ENCODE measurements at regions not wholly inside any gene's neighbourhood (a gene's known extent, or its start where the extent isn't known, plus 50 kb on each side); places are given as distances from the start of the nearest gene placed in this dataset.

- DNase-seq (ENCODE audit: low read depth, low spot score): peak; percentile 86
Observed at GRCh38 chr16:51666821-51667220, 515.8 kb upstream of the SALL1 start.

GRCh38 chr16:51666074-51666473 lies 515.0 kb upstream of the SALL1 start:
- DNase-seq (ENCODE audit: low read depth, low spot score): peak; percentile 59

- no peak for DNase-seq (ENCODE audit: low read depth, low spot score)
Observed at GRCh38 chr16:51665436-51665998, 514.4 kb upstream of the SALL1 start.

GRCh38 chr16:51658531-51658930 lies 507.5 kb upstream of the SALL1 start:
- no peak for DNase-seq (ENCODE audit: low read depth, low spot score)

GRCh38 chr16:51657848-51658247 lies 506.8 kb upstream of the SALL1 start:
- peak; percentile 42 for DNase-seq (ENCODE audit: low read depth, low spot score)

- DNase-seq (ENCODE audit: low read depth, low spot score): no peak
Observed at GRCh38 chr16:51655249-51655648, 504.2 kb upstream of the SALL1 start.

GRCh38 chr16:51651061-51651466 lies 500.0 kb upstream of the SALL1 start:
- DNase-seq (ENCODE audit: low read depth, low spot score): peak; percentile 62

- DNase-seq (ENCODE audit: low read depth, low spot score): no peak
Observed at GRCh38 chr16:51649631-51650030, 498.6 kb upstream of the SALL1 start.

GRCh38 chr16:51648526-51648925 lies 497.5 kb upstream of the SALL1 start:
- peak; percentile 61 for DNase-seq (ENCODE audit: low read depth, low spot score)

GRCh38 chr16:51641191-51641765 lies 490.2 kb upstream of the SALL1 start:
- peak; percentile 54 for DNase-seq (ENCODE audit: low read depth, low spot score)

GRCh38 chr16:51640196-51640595 lies 489.1 kb upstream of the SALL1 start:
- no peak for DNase-seq (ENCODE audit: low read depth, low spot score)

- DNase-seq (ENCODE audit: low read depth, low spot score): no peak
Observed at GRCh38 chr16:51638339-51639135, 487.5 kb upstream of the SALL1 start.

- DNase-seq (ENCODE audit: low read depth, low spot score): no peak
Observed at GRCh38 chr16:51637770-51638094, 486.7 kb upstream of the SALL1 start.

GRCh38 chr16:51636920-51637769 lies 486.1 kb upstream of the SALL1 start:
- DNase-seq (ENCODE audit: low read depth, low spot score): no peak

GRCh38 chr16:51635181-51635580 lies 484.1 kb upstream of the SALL1 start:
- no peak for DNase-seq (ENCODE audit: low read depth, low spot score)

- DNase-seq (ENCODE audit: low read depth, low spot score): no peak
Observed at GRCh38 chr16:51630076-51630475, 479.0 kb upstream of the SALL1 start.

GRCh38 chr16:51629576-51629975 lies 478.5 kb upstream of the SALL1 start:
- no peak for DNase-seq (ENCODE audit: low read depth, low spot score)

- DNase-seq (ENCODE audit: low read depth, low spot score): no peak
Observed at GRCh38 chr16:51624080-51624775, 473.2 kb upstream of the SALL1 start.

GRCh38 chr16:51621610-51622009 lies 470.5 kb upstream of the SALL1 start:
- DNase-seq (ENCODE audit: low read depth, low spot score): no peak

- no peak for DNase-seq (ENCODE audit: low read depth, low spot score)
Observed at GRCh38 chr16:51615141-51615540, 464.1 kb upstream of the SALL1 start.

GRCh38 chr16:51607201-51607651 lies 456.2 kb upstream of the SALL1 start:
- no peak for DNase-seq (ENCODE audit: low read depth, low spot score)

- no peak for DNase-seq (ENCODE audit: low read depth, low spot score)
Observed at GRCh38 chr16:51596247-51596646, 445.2 kb upstream of the SALL1 start.
